ENCODE measurements at regions not wholly inside any gene's neighbourhood (a gene's known extent, or its start where the extent isn't known, plus 50 kb on each side); places are given as distances from the start of the nearest gene placed in this dataset.
"Not testable (repeated sequence)": the region's sequence is repeated elsewhere in the genome, so short reads cannot be mapped to it uniquely, and the experiment has no call there.

DNA sequence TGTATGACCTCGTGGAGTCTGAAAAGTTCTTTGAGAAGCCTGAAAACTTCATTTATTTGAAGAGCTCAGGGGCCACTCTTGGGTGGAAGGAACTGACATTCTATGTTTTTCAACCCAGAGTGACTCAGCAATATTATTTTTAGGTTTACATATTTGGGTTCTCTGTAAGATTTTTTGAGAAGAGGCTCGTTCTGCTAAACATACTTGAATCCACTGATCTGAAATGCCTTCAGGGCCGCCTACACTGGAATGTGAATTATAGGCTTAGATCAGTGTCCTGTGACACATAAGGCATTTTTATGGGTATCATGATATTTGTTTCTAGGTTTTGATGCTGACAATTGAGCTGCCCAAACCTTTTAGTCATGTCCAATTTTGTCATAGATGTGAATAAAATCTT, 86.2 kb downstream of the PSAT1 start:
- DNase-seq, result no peak

DNA sequence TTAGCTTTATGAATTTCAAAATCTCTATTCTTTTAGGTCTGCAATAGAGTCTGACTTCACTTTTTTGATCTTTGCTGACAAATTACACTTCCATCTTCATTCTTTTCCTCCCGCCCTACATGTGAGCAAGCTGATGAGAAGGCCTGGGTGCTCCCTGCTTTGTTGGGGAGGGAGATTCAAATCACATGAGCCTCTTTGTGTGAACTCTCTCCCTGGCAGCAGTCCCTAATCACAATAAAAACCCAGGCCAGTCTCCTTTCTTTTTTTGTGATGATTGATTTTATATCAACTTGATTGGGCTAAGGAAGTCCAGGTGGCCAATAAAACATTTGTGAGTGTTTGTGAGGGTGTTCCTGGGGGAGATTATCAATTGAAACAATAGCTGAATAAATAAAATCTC, 89.4 kb downstream of the PSAT1 start:
- no peak for DNase-seq

DNA sequence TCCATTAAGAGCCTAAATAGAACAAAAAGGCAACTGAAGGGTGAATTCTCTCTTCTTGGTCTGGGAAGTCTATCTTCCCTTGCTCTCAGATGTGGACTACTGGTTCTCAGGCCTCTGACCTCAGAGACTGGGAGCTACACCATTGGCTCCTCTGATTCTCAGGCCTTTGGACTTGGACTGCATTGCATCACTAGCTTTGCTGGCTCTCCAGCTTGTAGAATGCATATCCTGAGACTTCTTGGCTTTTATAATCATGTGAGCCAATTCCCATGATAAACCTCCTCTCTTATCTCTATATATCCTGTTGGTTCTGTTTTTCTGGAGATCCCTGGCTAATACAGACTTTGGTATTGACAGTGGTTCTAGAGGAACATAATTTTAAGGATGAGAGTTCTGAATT, 89.8 kb downstream of the PSAT1 start:
- no peak for DNase-seq

DNA sequence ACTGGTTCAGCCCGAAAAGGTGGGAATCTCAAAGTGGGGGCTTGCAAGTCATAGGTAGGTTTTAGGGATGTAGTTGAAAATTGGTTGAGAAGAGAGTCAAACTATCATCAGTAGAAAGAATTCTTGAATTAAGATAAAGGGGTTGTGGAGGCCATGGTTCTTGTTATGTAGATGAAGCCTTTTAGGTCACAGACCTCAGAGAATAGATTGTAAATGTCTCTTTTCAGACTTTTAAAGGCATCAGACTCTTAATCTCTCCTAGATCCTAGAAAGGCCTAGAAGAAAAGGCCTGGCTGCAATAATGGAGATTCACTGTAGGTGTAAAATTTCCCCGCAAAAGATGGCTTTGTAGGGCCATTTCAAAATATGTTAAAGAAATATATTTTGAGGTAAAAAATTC, 96.4 kb downstream of the PSAT1 start:
- DNase-seq, result no peak

DNA sequence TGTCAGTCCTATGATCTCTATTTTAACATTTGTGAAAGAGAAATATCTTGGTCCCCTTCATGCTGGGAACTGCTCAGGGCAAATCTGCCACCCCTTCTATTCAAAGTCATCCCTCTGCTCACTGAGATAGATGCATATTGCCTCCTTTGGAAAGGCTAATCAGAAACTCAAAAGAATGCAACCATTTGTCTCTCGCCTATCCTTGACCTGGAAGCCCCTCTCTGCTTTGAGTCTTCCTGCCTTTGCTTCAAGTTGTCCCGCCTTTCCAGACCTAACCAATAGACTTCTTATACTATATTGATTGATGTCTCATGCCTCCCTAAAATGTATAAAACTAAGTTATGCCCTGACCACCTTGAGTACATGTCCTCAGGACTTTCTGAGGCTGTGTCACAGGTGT, 97.0 kb downstream of the PSAT1 start:
- DNase-seq, result no peak

DNA sequence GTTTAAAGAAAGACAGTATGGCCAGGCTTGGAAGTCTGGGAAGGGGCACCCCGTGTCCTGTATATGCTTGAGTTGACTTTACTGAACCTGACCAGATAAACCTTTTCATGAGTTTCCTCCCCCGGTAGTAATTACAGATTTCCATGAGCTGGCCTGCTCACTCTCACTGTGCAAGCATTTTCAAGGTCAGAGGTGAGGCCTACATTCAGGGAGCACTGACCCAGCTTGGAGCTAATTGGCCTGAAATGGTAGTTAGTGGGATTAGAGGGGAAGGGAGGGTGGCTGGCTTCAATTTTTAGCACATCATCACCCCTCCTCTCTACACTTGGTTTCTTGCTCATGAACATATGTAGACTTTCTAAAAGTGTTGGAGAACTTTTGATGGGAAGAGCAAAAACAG, 99.2 kb downstream of the PSAT1 start:
- DNase-seq, result no peak

DNA sequence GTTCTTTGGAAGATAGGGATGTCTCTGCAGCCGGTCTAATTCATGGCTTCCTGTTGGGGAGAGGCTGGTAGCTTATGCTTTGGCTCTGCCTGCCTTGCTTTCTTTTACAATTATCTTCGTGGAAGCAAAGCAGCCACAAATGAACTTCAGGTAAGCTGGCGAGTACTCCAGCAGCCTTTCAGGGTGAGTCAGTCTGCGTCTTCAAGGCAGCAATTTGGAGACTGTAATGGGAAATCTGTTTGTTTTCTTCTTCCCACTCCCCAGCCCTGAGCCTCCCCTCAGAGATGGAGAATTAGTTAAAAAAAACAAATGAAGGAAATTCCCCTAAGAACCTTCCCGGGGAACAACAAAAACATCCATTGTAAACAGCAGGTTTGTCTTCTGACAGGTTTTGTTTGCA, 100.1 kb downstream of the PSAT1 start:
- no peak for DNase-seq

DNA sequence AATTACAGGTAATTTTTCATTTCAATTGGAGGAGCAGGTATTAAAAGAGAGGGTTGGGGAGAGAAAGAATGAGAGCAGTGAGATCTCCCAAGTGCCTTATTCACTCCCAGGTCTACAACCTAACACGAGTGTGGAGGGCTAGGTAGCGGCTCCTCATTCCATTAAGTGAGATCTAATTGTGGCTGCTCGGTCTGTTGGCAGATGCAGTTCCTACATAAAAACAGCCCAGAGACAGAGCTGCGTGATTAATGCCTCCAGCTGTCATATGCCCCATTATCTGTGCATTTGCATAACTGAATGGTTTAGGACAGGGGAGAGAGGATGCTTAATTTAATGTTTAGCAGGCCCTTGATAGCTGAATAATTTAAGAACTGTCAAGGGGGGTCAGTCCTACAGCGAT, 100.5 kb downstream of the PSAT1 start:
- DNase-seq, result no peak

DNA sequence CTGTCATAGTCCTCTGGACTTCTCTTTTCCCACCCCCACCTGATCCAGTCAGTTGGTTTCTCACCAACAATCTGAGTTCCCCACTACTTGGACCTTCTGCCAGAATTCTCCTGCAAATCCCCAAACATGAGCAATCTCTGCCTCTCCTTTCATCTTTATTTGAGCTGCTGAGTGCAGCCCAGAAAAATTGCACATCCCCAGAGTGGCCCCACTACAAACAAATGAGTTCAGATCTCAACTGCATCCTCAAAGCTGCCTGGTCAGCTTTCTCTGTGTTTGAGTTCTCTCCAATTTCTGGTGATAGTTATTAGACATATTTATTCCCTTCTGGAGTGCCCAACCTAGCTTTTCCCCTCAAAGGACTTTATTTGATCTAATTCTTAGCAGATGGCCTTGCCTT, 102.2 kb downstream of the PSAT1 start:
- DNase-seq, result no peak

DNA sequence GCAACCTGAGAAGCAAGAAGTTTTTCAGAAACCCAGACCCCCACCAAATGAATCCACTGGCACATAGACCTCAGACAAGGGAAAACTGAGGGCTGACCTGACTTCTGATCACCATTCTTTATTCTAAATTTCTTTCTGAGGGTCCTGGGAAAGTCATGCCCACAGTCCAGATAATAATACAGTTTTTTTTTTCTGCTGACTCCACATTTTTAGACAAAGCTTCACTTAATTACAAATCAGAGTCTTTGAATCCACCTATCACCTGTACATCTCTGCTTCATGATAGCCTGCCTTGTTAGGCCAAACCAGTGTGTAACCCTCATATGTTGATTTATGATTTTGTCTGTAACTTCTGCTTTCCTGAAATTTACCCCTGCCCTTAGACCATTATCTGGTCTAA, 103.6 kb downstream of the PSAT1 start:
- no peak for DNase-seq

DNA sequence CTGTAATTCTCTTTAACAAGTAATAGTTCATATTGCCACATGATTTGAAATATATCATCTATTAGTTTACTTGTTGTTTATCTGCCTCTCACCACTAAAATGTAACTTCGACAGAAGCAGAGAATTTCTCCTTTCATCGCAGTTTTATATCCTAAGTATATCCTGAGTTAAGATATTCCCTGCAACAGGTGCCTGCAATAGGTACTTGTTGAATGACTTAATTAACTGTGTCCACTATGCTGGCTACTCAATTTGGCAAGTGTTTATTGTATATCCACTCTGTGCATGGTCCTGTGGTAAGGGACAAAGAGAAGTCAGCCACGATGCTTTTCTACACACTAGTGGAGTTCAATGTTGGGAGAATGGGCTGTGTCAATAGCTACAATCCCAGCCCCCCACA, 108.5 kb downstream of the PSAT1 start:
- DNase-seq, result no peak

DNA sequence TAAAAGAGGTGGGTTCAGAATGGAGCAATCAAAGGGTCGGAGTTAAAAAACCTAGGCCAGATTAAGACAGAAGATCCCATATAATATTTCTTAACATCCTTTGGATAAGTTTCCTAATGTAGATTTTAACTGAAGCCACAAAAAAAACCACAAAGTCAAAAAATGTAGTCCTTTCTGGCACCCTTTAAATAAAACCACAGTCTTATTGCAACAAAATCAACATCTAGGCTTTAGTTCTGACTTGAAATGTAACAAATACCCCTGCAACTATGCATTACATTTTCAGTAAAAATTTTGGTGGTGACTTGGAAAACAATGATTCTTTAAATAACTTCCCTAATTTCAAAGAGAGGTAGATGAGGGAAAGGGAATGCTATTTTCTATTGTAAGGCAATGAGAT, 109.2 kb downstream of the PSAT1 start:
- no peak for DNase-seq

DNA sequence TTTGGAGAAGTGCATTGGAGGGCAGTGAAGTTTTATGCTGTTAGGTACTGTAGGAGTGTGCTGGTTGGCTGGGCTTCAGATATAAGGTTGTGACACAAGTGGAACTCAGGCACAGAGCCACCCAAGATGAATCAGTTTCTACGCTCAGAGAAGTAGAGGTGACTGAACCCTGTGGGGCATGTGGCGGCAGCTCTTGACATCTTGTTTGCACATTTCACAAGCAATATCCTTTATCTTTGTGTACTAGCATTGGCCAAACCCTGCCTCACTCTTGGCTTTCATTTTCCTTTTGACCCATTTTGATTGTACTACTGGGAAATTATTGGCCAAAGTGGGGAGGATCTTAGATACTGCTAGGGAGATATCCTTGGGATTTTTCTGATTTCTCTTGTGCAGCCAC, 110.0 kb downstream of the PSAT1 start:
- DNase-seq, result no peak

DNA sequence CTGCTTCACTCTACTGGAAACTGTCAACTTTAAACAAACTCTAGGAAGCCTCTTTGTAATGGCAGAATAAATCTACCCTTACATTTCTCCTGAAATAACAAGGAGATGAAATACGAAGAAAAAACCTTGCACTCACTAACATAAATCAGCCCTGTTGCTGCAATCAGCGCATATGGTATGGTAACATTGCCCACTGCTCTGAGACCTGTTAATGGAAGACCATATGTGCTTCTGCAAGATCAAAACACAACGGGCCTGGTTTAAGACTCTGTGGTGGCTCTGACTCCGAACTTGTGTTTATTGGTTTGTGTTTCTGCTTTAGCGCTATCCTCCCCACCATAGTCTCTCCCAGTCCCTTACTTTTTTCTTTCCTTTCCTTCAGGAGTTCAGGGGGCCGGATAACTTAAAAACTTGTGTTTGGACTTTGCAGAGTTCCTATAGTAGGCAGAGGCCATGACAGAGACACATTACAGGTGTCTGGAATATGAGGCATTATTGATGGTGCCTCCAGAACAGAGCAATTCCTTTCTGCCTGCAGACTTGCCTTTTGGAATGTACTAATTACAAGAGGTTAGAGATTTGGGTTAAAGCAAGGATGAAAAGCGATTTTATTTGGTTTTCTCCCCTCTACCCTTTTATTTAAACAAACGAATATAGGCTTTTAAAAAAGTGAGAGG, 110.8 kb downstream of the PSAT1 start:
- no peak for DNase-seq

DNA sequence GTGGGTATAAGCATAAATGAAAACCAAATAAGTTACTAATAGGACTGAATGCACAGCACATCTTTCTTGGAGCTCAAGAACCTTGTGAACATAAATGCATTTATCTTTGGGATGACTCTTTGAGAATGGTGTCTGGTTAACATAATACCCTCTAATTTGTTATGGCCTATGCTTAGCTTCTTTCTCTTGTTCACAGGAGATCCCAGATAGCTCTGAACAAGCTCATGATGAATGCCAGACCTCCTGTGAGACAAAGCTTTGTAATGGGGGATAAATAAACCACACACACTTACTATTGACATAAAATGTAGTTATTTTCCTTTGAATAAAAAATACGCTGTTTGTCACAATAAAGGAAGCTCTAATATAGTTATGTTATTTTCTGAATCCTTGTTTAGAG, 111.5 kb downstream of the PSAT1 start:
- no peak for DNase-seq

DNA sequence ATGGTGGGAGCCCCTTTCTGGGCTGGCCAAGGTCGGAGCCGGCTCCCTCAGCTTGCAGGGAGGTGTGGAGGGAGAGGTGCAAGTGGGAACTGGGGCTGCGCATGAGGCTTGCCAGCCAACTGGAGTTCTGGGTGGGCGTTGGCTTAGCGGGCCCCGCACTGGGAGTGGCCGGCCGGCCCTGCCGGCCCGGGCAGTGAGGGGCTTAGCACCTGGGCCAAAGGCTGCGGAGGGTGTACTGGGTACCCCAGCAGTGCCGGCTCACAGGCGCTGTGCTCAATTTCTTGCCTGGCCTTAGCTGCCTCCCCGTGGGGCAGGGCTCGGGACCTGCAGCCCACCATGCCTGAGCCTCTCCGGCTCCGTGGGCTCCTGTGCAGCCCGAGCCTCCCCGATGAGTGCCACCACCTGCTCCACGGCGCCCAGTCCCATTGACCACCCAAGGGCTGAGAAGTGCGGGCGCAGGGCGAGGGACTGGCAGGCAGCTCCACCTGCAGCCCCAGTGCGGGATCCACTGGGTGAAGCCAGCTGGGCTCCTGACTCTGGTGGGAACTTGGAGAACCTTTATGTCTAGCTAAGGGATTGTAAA, 113.1 kb downstream of the PSAT1 start:
- DNase-seq, result not testable (repeated sequence)

DNA sequence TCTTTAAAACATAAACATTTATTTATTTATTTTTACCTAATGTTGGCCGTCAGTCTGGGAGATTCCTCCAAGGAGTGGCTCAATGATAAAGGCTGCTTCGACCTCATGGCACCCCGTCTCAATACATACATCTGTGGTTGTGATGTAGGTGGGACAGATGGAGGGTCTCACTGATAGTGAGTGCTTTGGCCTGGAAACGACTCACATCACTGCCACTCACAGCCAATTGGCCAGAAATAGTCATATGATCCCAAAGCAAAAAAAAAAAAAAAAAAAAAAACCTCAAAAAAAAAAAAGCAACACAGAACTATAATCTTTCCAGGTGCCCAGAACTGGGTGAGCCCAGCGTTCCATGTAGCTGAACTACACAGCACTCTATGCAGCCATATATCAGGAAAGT, 125.4 kb downstream of the PSAT1 start:
- no peak for DNase-seq

DNA sequence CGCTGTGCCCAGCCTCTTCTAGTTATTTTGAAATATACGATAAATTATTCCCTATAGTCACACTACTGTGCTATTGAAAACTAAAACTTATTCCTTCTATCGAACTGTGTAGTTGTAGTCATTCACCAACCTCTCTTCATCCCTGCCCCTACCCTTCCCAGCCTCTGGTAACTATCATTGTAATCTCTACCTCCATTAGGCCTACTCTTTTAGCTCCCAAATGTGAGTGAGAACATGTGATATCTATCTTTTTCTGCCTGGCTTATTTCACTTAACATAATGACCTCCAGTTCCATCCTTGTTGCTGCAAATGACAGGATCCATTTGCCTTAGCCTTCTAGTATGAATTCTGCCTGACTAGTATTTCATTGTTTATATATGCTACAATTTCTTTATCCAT, 127.4 kb downstream of the PSAT1 start:
- DNase-seq, result no peak

DNA sequence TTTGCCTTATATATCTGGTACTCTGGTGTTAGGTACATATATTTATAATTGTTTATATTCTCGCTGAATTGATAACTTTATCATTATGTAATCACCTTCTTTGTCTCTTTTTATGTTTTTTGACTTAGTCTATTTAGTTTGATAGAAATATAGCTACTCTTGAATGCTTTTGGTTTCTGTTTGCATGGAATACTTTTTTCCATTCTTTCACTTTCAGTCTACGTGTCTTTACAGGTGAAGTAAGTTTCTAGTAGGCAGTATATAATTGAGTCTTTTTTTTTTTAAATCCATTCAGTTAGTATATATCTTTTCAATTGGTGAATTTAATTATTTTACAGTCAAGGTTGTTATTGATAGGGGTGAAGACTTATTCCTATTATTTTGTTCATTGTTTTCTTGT, 131.7 kb downstream of the PSAT1 start:
- DNase-seq, result no peak

DNA sequence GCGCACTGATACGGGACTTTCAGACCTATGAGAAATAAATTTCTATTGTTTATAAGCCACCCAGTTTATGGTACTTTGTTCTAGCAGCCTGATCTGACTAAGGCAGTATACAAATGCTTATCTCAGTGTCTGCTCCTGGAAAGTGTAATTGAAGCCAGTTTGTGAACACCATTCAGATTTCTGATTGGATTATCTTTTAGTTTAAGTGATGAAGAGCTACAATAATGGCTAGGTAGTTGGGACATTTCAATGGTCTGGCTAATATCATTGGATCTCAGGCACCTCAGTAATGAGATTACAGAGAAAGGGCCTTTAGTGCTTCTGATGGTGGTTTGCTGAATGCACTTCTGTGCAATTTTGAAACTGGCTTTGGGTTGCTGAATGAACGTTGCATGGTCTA, 133.5 kb downstream of the PSAT1 start:
- DNase-seq, result no peak

DNA sequence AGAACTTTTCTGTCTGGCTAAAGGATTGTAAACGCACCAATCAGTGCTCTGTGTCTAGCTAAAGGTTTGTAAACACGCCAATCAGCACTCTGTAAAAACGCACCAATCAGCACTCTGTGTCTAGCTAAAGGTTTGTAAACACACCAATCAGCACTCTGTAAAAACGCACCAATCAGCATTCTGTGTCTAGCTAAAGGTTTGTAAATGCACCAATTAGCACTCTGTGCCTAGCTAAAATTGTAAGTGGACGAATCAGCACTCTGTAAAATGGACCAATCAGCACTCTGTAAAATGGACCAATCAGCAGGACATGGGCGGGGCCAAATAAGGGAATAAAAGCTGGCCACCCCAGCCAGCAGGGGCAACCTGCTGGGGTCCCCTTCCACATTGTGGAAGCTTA, 134.1 kb downstream of the PSAT1 start:
- not testable (repeated sequence) for DNase-seq

DNA sequence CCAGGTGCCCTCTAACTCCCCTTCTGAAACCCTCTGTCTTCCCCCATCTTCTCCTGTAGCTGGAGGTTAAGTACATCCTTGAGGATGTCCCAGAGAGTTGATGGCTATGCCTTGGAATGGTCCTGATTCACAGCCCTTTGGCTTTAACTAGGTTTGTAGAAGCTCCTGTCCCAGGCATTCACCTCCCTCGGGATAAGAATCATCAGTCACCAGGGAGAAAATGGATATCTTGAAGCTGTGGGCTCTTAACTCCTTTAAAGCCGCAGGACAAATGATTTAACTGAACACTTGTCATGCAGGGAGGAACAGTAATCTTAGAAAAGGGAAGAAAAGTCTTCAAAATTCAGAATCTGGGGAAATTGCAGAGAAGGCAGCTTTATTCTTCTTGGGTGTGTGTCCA, 139.9 kb downstream of the PSAT1 start:
- DNase-seq, result no peak

DNA sequence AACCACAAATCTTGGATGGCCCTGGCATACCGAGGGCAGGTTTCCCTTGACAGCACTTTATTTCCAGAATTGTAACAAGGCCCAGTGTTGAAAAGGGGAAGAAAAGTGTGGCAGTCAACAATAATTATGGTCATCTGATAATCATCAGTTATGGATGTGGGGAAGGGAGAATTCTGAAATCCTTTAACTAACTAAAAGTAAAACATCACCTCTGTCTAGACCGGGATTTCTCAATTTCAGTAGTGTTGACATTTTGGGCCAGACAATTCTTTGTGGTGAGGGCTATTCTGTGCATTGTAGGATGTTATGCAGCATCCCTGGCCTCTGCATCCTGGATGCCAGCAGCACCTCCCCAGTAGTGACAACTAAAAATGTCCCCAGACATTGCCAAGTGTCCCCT, 140.4 kb downstream of the PSAT1 start:
- no peak for DNase-seq

DNA sequence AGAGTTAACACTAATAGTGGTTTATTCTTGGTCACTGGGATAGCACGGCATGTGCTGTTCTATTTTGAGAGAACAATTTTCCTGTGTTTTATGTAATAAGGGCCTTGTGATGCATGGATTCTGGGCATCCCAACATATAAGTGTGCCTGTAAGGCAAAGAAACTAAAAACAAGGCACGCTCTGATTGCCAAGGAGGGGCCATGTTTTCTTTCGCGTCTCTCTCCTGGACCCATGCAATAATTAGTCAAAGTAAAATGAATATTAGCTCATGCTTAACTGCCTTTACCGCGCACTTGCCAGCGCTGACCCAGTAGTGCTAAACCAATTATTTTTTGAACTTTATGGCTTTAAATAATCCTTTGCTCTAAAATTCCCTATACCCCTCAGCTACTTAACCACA, 140.9 kb downstream of the PSAT1 start:
- DNase-seq, result no peak

DNA sequence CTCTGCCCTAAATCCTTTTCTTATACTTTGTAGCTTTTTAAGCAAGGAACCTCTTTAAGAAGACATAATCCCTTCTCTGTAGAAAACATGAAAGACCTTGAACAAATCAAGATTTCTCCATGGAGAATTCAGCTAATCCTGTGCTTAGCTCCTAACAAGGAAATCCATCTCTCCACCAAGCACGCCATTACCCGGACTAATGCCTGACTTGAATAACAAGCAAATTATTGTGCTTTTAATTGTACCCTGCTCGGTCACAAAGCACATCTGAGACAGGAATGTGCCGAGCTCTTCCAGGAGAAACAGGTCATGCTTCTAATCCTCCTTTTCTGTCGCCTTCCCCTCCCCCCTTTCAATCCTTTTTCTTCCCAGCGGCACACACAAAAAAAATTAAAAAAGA, 141.3 kb downstream of the PSAT1 start:
- no peak for DNase-seq

DNA sequence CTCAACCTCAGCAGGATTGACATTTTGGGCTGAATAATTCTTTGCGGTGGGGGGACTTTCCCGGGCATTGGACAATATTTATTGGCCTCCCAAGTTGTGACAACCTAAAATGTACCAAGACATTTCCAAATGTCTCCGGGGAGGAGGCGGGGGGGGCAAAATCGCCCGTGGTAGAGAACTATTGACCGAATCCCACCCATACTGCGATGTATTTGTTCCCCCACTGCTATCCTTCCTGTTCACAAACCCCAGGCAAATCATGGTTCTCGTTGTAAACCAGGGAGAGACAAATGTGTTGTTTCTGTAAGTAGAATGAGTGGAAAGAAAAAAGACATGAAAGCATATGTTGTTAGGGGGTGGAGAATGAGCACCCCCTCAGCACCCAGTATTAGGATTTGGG, 141.9 kb downstream of the PSAT1 start:
- DNase-seq, result no peak
